Endodermal cell (in vitro differentiated cells): ENCODE measurements at regions not wholly inside any gene's neighbourhood (a gene's known extent, or its start where the extent isn't known, plus 50 kb on each side); places are given as distances from the start of the nearest gene placed in this dataset.
A peak's percentile ranks its signal among the peaks of the same experiment; 100 is the strongest.

ENCODE experiments used
- DNase-seq: peaks from one replicate; pipeline ENCODE4 v3.0.0-alpha.2; 2017
- H3K27ac ChIP-seq: 2 replicates; pipeline ENCODE4 v1.5.1; 2013; ENCODE audit warnings: mild to moderate bottlenecking, low read depth, low read length, moderate library complexity
- H3K27me3 ChIP-seq: 2 replicates; pipeline ENCODE4 v1.6.1; 2013; ENCODE audit warnings: mild to moderate bottlenecking, low read length, moderate library complexity; ENCODE audit not compliant: insufficient read depth, control insufficient read depth, poor library complexity, severe bottlenecking
- H3K36me3 ChIP-seq: 2 replicates; pipeline ENCODE4 v1.7.0; 2013; ENCODE audit warnings: mild to moderate bottlenecking, low read length, moderate library complexity; ENCODE audit not compliant: control insufficient read depth, insufficient read depth
- H3K4me1 ChIP-seq: one replicate; pipeline ENCODE4 v1.7.0; 2013; ENCODE audit warnings: low read length; ENCODE audit not compliant: control insufficient read depth, insufficient read depth
- H3K4me3 ChIP-seq: 2 replicates; pipeline ENCODE4 v1.5.1; 2013; ENCODE audit warnings: mild to moderate bottlenecking, low read length, moderate library complexity
- H3K9ac ChIP-seq: 2 replicates; pipeline ENCODE4 v1.6.1; 2013; ENCODE audit warnings: mild to moderate bottlenecking, low read length, moderate library complexity; ENCODE audit not compliant: poor library complexity, severe bottlenecking; ENCODE audit errors: extremely low read depth
- H3K9me3 ChIP-seq: 2 replicates; pipeline ENCODE4 v1.6.1; 2013; ENCODE audit warnings: mild to moderate bottlenecking, low read length, moderate library complexity; ENCODE audit not compliant: control insufficient read depth
- H3K27ac Mint-ChIP-seq: 2 replicates; pipeline ENCODE4 v1.8.0; 2020; ENCODE audit warnings: mixed read lengths
- H3K27me3 Mint-ChIP-seq: 2 replicates; pipeline ENCODE4 v1.8.0; 2021; ENCODE audit warnings: mild to moderate bottlenecking, mixed read lengths; ENCODE audit not compliant: insufficient read depth
- H3K36me3 Mint-ChIP-seq: 2 replicates; pipeline ENCODE4 v1.8.0; 2020; ENCODE audit warnings: low read depth, mixed read lengths
- H3K4me1 Mint-ChIP-seq: 2 replicates; pipeline ENCODE4 v1.8.0; 2020; ENCODE audit warnings: mixed read lengths
- H3K4me3 Mint-ChIP-seq: 2 replicates; pipeline ENCODE4 v1.8.0; 2020; ENCODE audit warnings: mild to moderate bottlenecking, moderate library complexity, mixed read lengths
- H3K9me3 Mint-ChIP-seq: 2 replicates; pipeline ENCODE4 v1.8.0; 2020; ENCODE audit warnings: mild to moderate bottlenecking, mixed read lengths
- WGBS, 2 experiments: methylation state at CpG; one replicate each; pipeline versions ENCODE4 v1.1.5 to v1.1.7; 2013; ENCODE audit warnings: missing lambda C conversion rate in 2 of 2, mixed read lengths in 1 of 2; ENCODE audit not compliant: insufficient coverage in 1 of 2, insufficient read length in 1 of 2; 5-methylcytosine and 5-hydroxymethylcytosine counted together
- TF ChIP-seq, protein P1 (sequence below): fragments of 200-600 bp; sonication (generic); conservative IDR thresholded peaks from 2 replicates; pipeline ENCODE4 v1.5.0; 2021; ENCODE audit warnings: antibody characterized with exemption, mild to moderate bottlenecking

DNA sequence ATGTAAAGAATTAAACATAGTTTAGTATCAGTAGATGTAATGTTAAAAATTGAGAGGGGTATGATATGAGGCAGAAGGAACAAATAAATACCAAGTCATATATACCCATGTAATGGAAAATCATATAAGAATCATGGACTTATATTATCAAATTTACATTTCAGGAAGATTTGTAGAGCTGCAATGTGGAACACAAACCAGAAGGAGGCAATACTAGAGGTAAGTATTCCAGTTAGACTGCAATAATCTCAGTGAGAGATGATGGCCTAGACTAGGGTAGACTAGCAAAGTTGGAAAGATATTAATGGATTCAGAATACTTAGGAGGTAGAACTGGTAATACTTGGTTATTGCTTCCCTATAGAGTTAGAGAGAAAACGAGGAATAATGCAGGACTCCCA lies 603.0 kb upstream of the KLHL4 start:
- WGBS, 2 experiments = 88% methylated on average over 1 of the region's 1 CpG; no CpG with 5 or more reads in 1 of the 2 experiments
- no peak overlapping the region for H3K4me3 ChIP-seq
- no peak overlapping the region for H3K4me3 Mint-ChIP-seq

DNA sequence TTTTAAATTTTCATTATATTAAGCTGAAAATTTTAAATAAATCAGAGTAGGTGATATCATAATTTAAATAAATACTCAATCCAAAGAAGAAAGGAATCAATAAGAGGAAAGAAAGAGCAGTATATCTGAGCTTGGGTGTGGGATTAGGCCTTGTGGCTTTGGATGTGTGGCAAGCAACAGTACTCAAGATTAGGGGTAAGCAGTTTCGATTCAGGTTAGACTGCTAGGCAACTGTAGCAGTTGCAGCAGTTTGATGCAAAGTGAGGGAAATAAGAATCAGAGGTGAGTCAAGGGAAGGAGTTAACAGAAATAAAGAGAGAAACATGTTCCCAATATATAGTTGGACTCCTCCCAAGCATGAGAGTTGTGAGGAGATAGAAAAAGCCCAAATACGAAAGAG lies 599.6 kb upstream of the KLHL4 start:
- no peaks in the 10 kb centered on the region for H3K4me1 ChIP-seq
- TF ChIP-seq, protein P1, sequence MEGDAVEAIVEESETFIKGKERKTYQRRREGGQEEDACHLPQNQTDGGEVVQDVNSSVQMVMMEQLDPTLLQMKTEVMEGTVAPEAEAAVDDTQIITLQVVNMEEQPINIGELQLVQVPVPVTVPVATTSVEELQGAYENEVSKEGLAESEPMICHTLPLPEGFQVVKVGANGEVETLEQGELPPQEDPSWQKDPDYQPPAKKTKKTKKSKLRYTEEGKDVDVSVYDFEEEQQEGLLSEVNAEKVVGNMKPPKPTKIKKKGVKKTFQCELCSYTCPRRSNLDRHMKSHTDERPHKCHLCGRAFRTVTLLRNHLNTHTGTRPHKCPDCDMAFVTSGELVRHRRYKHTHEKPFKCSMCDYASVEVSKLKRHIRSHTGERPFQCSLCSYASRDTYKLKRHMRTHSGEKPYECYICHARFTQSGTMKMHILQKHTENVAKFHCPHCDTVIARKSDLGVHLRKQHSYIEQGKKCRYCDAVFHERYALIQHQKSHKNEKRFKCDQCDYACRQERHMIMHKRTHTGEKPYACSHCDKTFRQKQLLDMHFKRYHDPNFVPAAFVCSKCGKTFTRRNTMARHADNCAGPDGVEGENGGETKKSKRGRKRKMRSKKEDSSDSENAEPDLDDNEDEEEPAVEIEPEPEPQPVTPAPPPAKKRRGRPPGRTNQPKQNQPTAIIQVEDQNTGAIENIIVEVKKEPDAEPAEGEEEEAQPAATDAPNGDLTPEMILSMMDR = no peak
- no peak for DNase-seq
- Mint-ChIP-seq H3K4me3 (no peak overlapping the region), H3K36me3 (no peaks in the 10 kb centered on the region), H3K27ac (no peak overlapping the region), H3K4me1 (no peaks in the 10 kb centered on the region), H3K9me3 (no peaks in the 10 kb centered on the region), H3K27me3 (no peaks in the 10 kb centered on the region)
- 97% methylated on average over 2 of the region's 2 CpGs; no CpG with 5 or more reads in 1 of the 2 experiments for WGBS, 2 experiments
- no peaks in the 10 kb centered on the region for H3K27me3 ChIP-seq
- no peaks in the 10 kb centered on the region for H3K36me3 ChIP-seq
- H3K4me3 ChIP-seq = no peak overlapping the region
- no peak overlapping the region for H3K9ac ChIP-seq
- no peaks in the 10 kb centered on the region for H3K9me3 ChIP-seq
- H3K27ac ChIP-seq = no peak overlapping the region

More for the DNA sequence above, 603.0 kb upstream of the KLHL4 start:
- no peak for DNase-seq
- TF ChIP-seq, protein P1 = peak; percentile 63
- no peaks in the 10 kb centered on the region for H3K27me3 ChIP-seq
- H3K4me1 Mint-ChIP-seq = no peaks in the 10 kb centered on the region
- no peaks in the 10 kb centered on the region for H3K36me3 ChIP-seq
- no peaks in the 10 kb centered on the region for H3K36me3 Mint-ChIP-seq
- no peaks in the 10 kb centered on the region for H3K9me3 Mint-ChIP-seq
- H3K27ac ChIP-seq = no peak overlapping the region
- no peaks in the 10 kb centered on the region for H3K9me3 ChIP-seq
- H3K27ac Mint-ChIP-seq = no peak overlapping the region
- no peak overlapping the region for H3K9ac ChIP-seq
- no peaks in the 10 kb centered on the region for H3K4me1 ChIP-seq
- H3K27me3 Mint-ChIP-seq = no peaks in the 10 kb centered on the region

DNA sequence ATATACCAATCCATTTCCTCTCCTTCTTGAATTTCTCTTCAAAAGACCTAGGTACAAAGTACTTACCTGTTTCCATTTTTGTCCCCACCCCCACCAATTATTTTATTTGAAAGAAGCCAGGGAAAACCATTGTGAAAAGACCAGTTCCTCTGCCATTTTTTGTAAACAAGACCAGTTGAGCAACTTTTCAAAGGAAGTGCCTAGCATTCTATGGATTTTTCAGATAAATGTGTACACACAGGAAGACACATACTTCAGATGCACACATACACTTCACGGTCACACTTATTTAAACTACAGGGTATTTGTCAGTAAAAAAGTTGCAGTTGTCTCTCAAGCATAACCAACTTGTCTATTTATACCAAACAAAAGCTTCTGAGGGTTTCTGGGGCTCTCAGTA lies 587.2 kb upstream of the KLHL4 start:
- no peaks in the 10 kb centered on the region for H3K4me1 ChIP-seq
- Mint-ChIP-seq H3K9me3 (peaks cover 6% of the 10 kb centered on the region), H3K36me3 (no peaks in the 10 kb centered on the region), H3K27ac (peak overlapping the region; percentile 55), H3K27me3 (no peaks in the 10 kb centered on the region), H3K4me1 (no peaks in the 10 kb centered on the region), H3K4me3 (no peak overlapping the region)
- H3K9me3 ChIP-seq = no peaks in the 10 kb centered on the region
- no peaks in the 10 kb centered on the region for H3K27me3 ChIP-seq
- TF ChIP-seq, protein P1 = no peak
- H3K36me3 ChIP-seq = no peaks in the 10 kb centered on the region
- DNase-seq = no peak
- no peak overlapping the region for H3K27ac ChIP-seq
- H3K4me3 ChIP-seq = no peak overlapping the region
- 83% methylated on average over 1 of the region's 1 CpG; no CpG with 5 or more reads in 1 of the 2 experiments for WGBS, 2 experiments
- no peak overlapping the region for H3K9ac ChIP-seq
